ENCODE measurements at regions not wholly inside any gene's neighbourhood (a gene's known extent, or its start where the extent isn't known, plus 50 kb on each side); places are given as distances from the start of the nearest gene placed in this dataset.

- TF ChIP-seq, protein P1, sequence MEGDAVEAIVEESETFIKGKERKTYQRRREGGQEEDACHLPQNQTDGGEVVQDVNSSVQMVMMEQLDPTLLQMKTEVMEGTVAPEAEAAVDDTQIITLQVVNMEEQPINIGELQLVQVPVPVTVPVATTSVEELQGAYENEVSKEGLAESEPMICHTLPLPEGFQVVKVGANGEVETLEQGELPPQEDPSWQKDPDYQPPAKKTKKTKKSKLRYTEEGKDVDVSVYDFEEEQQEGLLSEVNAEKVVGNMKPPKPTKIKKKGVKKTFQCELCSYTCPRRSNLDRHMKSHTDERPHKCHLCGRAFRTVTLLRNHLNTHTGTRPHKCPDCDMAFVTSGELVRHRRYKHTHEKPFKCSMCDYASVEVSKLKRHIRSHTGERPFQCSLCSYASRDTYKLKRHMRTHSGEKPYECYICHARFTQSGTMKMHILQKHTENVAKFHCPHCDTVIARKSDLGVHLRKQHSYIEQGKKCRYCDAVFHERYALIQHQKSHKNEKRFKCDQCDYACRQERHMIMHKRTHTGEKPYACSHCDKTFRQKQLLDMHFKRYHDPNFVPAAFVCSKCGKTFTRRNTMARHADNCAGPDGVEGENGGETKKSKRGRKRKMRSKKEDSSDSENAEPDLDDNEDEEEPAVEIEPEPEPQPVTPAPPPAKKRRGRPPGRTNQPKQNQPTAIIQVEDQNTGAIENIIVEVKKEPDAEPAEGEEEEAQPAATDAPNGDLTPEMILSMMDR (conservative IDR thresholded peaks at IDR 0.05; ENCODE audit: low read depth, low read length): no peak
- DNase-seq (ENCODE audit: low read depth): no peak
- H3K4me3 ChIP-seq (ENCODE audit: low read depth, low read length): no peak overlapping the region
These were observed 52.7 kb upstream of the LHX1 start for GRCh38 chr17:36884495-36885152.

DNA sequence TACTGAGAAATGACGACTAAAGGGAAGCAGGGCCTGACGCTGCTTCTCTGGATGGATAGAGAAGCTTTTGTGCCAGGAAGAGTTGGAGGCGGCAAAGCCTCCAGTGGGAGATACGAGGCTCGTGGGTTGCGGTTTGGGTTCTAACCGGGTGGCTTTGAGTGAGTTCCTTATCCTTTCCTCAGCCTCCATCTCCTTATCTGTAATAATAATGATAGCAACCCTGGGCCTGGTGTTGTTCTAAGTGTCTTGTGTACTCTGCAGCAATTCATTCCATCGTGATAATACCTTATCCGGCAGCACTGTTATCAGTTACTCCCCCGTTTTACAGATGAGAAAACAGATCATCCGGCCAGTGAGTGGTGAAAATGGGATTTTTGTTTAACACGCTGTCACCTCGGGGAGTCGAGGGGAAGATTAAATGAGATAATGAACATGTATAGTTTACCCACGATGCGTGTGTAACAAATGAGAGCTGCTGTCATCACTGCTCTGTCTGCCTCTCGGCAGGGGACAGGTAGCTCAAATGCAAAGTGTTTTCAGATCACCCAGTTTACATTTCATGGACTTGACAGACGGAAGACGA, 52.0 kb upstream of the LHX1 start:
- DNase-seq (ENCODE audit: low read depth): no peak
- H3K4me3 ChIP-seq (ENCODE audit: low read depth, low read length): no peak overlapping the region
- TF ChIP-seq, protein P1 (conservative IDR thresholded peaks at IDR 0.05; ENCODE audit: low read depth, low read length): no peak

GRCh38 chr17:36885771-36886377, 51.4 kb upstream of the LHX1 start:
- TF ChIP-seq, protein P1 (conservative IDR thresholded peaks at IDR 0.05; ENCODE audit: low read depth, low read length): no peak
- DNase-seq (ENCODE audit: low read depth): no peak
- H3K4me3 ChIP-seq (ENCODE audit: low read depth, low read length): no peak overlapping the region

Measured in epithelial cell of proximal tubule (primary cell).